Spinal cord (tissue), 9 donors: ENCODE measurements at regions not wholly inside any gene's neighbourhood (a gene's known extent, or its start where the extent isn't known, plus 50 kb on each side); places are given as distances from the start of the nearest gene placed in this dataset.
"Not testable (repeated sequence)": the region's sequence is repeated elsewhere in the genome, so short reads cannot be mapped to it uniquely, and the experiment has no call there.

ENCODE experiments used
- DNase-seq, 6 donors: peaks; one replicate each; pipeline versions ENCODE4 v3.0.0 to v3.0.0-alpha.2; 2013 to 2015; ENCODE audit warnings: low spot score in 6 of 6, low read depth in 4 of 6
- H3K27ac ChIP-seq: one replicate; pipeline ENCODE4 v1.5.1; 2013; ENCODE audit warnings: low read depth, low read length, control low read depth
- H3K27me3 ChIP-seq: one replicate; pipeline ENCODE4 v1.6.1; 2013; ENCODE audit warnings: low read length; ENCODE audit not compliant: control insufficient read depth, insufficient read depth
- H3K36me3 ChIP-seq: one replicate; pipeline ENCODE4 v1.6.1; 2013; ENCODE audit warnings: low read length; ENCODE audit not compliant: control insufficient read depth, insufficient read depth
- H3K4me1 ChIP-seq: one replicate; pipeline ENCODE4 v1.6.1; 2013; ENCODE audit warnings: low read length; ENCODE audit not compliant: control insufficient read depth, insufficient read depth
- H3K4me3 ChIP-seq: one replicate; pipeline ENCODE4 v1.5.1; 2013; ENCODE audit warnings: low read depth, low read length, control low read depth
- H3K9me3 ChIP-seq: one replicate; pipeline ENCODE4 v1.6.1; 2013; ENCODE audit warnings: low read length; ENCODE audit not compliant: control insufficient read depth, insufficient read depth
- WGBS: methylation state at CpG from one replicate; pipeline ENCODE4 v1.1.5; 2013; ENCODE audit warnings: missing lambda C conversion rate; ENCODE audit not compliant: insufficient coverage; 5-methylcytosine and 5-hydroxymethylcytosine counted together
- donor health status: healthy.

- H3K27me3 ChIP-seq = no peaks in the 10 kb centered on the region
- H3K4me1 ChIP-seq = no peaks in the 10 kb centered on the region
- WGBS = 89% methylated on average over 2 of the region's 3 CpGs
- H3K4me3 ChIP-seq = no peak overlapping the region
- H3K27ac ChIP-seq = no peak overlapping the region
- no peak for DNase-seq
- no peaks in the 10 kb centered on the region for H3K9me3 ChIP-seq
- no peaks in the 10 kb centered on the region for H3K36me3 ChIP-seq
Measured at GRCh38 chr3:20317616-20318015, 131.6 kb upstream of the SGO1 start.

- no peaks in the 10 kb centered on the region for H3K36me3 ChIP-seq
- H3K4me3 ChIP-seq = no peak overlapping the region
- whole genome bisulfite sequencing = no CpG with 5 or more reads among the region's 1 CpG
- H3K9me3 ChIP-seq = no peaks in the 10 kb centered on the region
- H3K27me3 ChIP-seq = no peaks in the 10 kb centered on the region
- peak in 1 of 6 donors; percentile 15 for DNase-seq
- H3K4me1 ChIP-seq = no peaks in the 10 kb centered on the region
- no peak overlapping the region for H3K27ac ChIP-seq
Measured at GRCh38 chr3:20316238-20316637, 130.2 kb upstream of the SGO1 start.

- H3K27ac ChIP-seq = no peak overlapping the region
- H3K4me3 ChIP-seq = no peak overlapping the region
- DNase-seq = peak in 2 of 6 donors; percentile 5 to 11
- no peaks in the 10 kb centered on the region for H3K36me3 ChIP-seq
- H3K9me3 ChIP-seq = no peaks in the 10 kb centered on the region
- H3K4me1 ChIP-seq = no peaks in the 10 kb centered on the region
- H3K27me3 ChIP-seq = no peaks in the 10 kb centered on the region
- WGBS = 81% methylated on average over 3 of the region's 3 CpGs
Measured at GRCh38 chr3:20310629-20311028, 124.6 kb upstream of the SGO1 start.

- Histone ChIP-seq H3K27me3 (no peaks in the 10 kb centered on the region), H3K9me3 (no peaks in the 10 kb centered on the region), H3K4me1 (no peaks in the 10 kb centered on the region), H3K36me3 (no peaks in the 10 kb centered on the region), H3K27ac (no peak overlapping the region), H3K4me3 (no peak overlapping the region)
- DNase-seq = no peak
Measured at GRCh38 chr3:20307383-20307782, 121.4 kb upstream of the SGO1 start.

- no peak for DNase-seq
- H3K4me3 ChIP-seq = no peak overlapping the region
Measured at GRCh38 chr3:20305647-20306046, 119.6 kb upstream of the SGO1 start.

GRCh38 chr3:20302766-20303165, 116.8 kb upstream of the SGO1 start:
- Histone ChIP-seq H3K27ac (no peak overlapping the region), H3K36me3 (no peaks in the 10 kb centered on the region), H3K4me3 (no peak overlapping the region), H3K9me3 (no peaks in the 10 kb centered on the region), H3K27me3 (no peaks in the 10 kb centered on the region), H3K4me1 (no peaks in the 10 kb centered on the region)
- peak in 1 of 6 donors; percentile 43 for DNase-seq
- no CpG with 5 or more reads among the region's 7 CpGs for WGBS

More at GRCh38 chr3:20305647-20306046, 119.6 kb upstream of the SGO1 start:
- no peaks in the 10 kb centered on the region for H3K36me3 ChIP-seq
- no peak overlapping the region for H3K27ac ChIP-seq
- 75% methylated on average over 1 of the region's 2 CpGs for WGBS
- H3K9me3 ChIP-seq = no peaks in the 10 kb centered on the region
- H3K27me3 ChIP-seq = no peaks in the 10 kb centered on the region
- no peaks in the 10 kb centered on the region for H3K4me1 ChIP-seq

- DNase-seq = no peak
- Histone ChIP-seq H3K27me3 (no peaks in the 10 kb centered on the region), H3K27ac (no peak overlapping the region), H3K9me3 (peaks cover 3% of the 10 kb centered on the region), H3K4me1 (no peaks in the 10 kb centered on the region), H3K36me3 (no peaks in the 10 kb centered on the region), H3K4me3 (no peak overlapping the region)
Measured at GRCh38 chr3:20288050-20288449, 102.0 kb upstream of the SGO1 start.

- no peaks in the 10 kb centered on the region for H3K4me1 ChIP-seq
- WGBS = 84% methylated on average over 7 of the region's 7 CpGs
- no peak for DNase-seq
Measured at GRCh38 chr3:20280257-20280656, 94.3 kb upstream of the SGO1 start.

GRCh38 chr3:20265977-20266376, 80.0 kb upstream of the SGO1 start:
- not testable (repeated sequence) for H3K27ac ChIP-seq, H3K4me3 ChIP-seq, DNase-seq, H3K27me3 ChIP-seq, H3K9me3 ChIP-seq, H3K36me3 ChIP-seq, H3K4me1 ChIP-seq
- no CpG with 5 or more reads among the region's 4 CpGs for WGBS

More at GRCh38 chr3:20280257-20280656, 94.3 kb upstream of the SGO1 start:
- H3K9me3 ChIP-seq = no peaks in the 10 kb centered on the region
- no peak overlapping the region for H3K27ac ChIP-seq
- no peaks in the 10 kb centered on the region for H3K36me3 ChIP-seq
- no peak overlapping the region for H3K4me3 ChIP-seq
- H3K27me3 ChIP-seq = no peaks in the 10 kb centered on the region

GRCh38 chr3:20264900-20265567, 79.0 kb upstream of the SGO1 start:
- Histone ChIP-seq H3K27ac (no peak overlapping the region), H3K4me3 (no peak overlapping the region), H3K36me3 (no peaks in the 10 kb centered on the region), H3K4me1 (no peaks in the 10 kb centered on the region), H3K9me3 (no peaks in the 10 kb centered on the region), H3K27me3 (no peaks in the 10 kb centered on the region)
- DNase-seq = no peak
- 84% methylated on average over 8 of the region's 11 CpGs for WGBS
